NCI-H82 treated with DMSO at 0.1 percent for 48 hours (cell line): ENCODE measurements at regions not wholly inside any gene's neighbourhood (a gene's known extent, or its start where the extent isn't known, plus 50 kb on each side); places are given as distances from the start of the nearest gene placed in this dataset.
"Not testable (repeated sequence)": the region's sequence is repeated elsewhere in the genome, so short reads cannot be mapped to it uniquely, and the experiment has no call there.

Source experiments
- DNase-seq: peaks from one replicate; lab custom pipeline; 2025; ENCODE audit not compliant: unreplicated experiment; lab: John Stamatoyannopoulos, UW

DNA sequence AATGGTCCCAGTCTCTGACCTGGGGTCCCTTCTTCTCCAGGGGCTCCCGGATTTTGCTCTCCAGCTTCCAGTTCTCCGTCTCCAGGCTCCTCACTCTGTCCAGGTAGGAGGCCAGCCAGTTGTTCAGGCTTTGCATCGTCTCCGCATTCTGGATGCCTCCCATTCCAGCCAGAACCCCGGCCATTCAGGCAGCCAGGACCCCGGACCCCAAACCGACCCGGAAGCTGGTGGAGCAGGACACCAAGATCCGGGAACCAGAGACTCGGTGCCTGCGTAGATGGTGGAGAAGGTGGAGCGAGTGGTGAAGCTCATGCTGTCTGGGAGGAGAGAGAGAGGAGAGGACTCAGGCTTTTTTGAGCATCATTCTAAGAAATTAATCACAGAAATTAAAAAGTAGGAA, 572.4 kb upstream of the NCAM2 start:
- no peak for DNase-seq

DNA sequence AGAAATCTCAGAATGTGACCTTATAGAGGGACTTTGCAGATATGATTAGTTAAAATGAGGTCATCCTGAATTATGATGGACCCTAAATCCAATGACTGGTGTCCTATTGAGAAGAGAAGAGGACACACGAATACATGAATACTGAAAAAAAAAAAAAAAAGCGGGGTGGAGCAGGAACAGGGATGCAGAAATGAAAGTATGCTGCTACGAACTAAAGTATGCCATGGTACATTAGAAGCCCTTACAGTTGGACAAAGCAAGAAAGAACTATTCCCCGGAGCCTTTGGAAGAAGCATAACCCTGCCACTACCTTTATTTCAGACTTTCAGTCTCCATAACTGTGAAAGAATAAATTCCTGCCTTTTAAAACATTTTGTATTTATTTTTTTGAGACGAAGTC, 557.9 kb upstream of the NCAM2 start:
- DNase-seq: no peak

DNA sequence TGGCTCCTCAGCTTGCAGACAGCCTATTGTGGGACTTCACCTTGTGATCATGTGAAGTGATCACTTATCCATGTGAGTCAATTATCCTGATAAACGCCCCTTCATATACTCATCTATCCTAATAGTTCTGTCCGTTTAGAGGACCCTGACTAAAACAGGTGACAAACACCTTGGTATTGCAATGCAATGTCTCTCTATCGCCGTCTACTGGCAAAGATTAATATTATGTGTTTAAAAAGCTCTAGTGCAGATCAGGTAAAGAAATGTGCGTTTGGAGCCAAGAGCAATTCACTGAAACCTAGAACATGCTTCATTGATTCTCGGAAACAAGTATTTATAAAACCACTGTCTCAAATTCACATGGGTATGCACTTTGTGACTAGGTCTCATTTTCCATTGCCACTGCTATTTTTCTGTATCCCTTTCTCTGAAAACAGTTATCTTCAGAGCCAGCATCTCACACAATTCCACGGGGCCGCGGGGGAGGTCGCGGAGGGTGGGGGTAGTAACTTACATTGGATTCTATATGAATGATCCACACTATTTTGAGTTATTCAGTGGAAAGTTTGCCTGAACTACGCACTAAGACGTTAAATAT, 554.6 kb upstream of the NCAM2 start:
- no peak for DNase-seq

DNA sequence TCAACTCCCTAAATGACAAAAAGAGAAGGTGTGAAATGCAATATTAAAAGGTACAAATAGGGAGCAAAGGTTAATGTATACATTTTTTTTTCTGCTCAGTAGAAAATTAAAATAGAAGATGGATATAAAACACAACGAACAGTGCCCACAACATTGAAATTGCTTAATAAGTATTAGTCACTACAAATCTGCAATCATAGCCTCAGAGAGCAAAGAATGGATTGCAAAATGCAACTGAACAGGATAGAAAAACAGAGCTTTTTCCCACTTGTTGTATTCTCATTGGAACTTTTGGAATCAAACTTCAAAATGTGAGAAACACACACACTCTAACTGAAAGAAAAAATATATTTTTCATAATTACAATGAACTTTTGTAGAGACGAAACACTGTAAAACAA, 552.2 kb upstream of the NCAM2 start:
- no peak for DNase-seq

DNA sequence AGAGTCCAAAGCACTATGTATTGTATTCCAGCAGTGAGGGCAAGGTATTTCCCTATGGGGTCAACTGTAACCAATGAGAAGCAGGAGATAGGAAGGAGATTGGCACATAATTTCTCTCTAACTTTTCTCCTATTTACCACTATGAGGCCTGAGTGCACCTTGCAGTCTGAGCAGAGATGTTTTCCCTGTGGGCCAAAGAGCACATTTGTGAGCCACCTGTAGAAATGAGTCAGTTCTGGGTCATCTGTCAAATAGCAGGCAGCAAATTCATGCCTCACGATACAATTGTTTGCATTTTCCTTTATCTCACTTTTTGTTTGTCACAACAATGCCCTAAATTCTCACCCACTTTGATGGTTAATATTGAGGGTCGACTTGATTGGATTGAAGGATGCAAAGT, 547.2 kb upstream of the NCAM2 start:
- no peak for DNase-seq

DNA sequence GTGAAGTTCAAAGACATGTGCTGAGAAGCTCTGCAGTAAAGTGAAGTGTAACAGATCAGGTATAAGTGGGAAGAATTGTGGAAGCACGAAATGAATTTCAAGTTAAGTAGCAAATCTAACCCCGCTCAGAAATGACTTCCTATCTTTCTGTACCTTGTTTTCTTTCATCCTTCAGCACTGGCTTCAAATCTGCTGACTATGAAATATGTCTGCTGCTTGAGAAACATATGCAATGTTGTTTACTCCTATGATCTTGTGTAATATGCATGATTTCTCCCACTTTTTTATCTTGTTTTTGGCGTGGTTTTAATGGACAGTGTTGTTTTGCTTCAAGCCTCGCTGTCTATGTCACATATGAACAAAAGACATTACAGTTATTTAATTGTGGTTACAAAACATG, 545.3 kb upstream of the NCAM2 start:
- DNase-seq: no peak

DNA sequence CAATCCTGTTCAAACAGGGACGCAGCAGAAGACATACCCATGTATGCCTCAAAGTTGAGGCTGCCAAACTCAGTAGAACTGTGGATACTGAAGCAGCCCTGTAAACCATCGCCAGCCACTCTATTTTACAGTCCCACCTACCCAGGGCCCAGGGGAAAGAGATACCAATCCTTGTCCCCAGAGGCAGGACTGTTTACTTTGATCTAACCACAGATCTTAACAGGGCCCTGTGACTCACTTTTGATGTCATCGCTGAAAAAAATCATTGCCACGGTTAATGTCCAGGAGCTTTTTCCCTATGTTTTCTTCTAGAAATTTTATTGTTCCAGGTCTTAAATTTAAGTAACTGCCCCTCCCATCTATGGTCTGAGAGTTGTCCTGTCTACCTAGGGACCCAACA, 538.4 kb upstream of the NCAM2 start:
- DNase-seq: no peak

DNA sequence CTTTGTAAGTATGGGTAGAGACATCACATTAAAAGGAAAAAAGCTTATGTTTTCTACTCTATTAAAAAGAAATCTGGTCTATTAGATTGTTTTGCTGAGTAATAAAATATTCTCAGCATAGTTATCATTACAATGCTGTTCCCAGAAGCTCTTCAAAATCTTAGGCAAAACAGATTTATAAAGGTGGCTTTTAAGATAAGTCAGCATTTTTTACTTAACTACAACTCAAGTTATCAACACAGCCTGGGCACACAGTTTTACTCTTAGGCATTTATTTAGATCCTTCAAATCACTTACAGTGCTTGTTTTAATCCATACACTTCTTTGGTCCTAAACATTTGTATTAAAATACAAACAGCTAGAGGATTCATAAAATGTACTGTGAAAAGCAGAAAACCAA, 534.8 kb upstream of the NCAM2 start:
- DNase-seq: no peak

DNA sequence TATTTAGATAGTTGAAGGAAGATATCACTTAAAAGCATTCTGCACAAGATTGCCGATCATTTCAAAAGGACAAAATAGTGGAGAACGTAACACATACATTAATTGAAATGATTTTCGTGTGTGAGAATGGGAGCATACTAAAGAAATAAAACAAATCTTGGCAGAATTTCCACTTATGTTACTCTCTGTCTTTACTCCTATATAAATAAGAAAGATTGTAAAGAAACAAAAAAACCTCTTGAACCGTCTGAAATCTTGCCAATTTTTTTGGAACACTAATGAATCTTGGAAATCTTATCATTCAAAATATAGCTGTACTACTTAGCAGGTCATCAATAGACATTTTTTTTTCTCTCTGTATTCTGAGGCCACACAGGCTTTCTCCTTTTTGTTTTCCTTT, 528.8 kb upstream of the NCAM2 start:
- no peak for DNase-seq

DNA sequence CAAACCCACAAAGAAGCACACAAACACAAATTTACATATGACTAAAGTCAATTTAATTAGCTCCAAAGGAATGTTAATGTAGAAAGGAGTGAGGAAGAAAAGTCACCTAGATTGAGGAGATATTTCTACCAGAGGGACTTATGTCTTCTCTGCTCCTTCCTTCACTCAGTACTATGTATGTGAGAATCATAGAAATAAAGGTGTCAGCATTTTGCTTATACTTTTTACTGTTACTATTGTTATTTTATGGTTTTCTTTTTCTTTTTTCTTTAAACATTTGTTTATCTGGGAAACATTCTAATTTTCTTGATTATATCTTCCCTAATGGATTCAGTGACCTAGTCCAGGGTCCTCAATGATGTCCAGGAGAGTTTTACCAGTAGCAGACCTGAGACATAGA, 511.9 kb upstream of the NCAM2 start:
- no peak for DNase-seq

DNA sequence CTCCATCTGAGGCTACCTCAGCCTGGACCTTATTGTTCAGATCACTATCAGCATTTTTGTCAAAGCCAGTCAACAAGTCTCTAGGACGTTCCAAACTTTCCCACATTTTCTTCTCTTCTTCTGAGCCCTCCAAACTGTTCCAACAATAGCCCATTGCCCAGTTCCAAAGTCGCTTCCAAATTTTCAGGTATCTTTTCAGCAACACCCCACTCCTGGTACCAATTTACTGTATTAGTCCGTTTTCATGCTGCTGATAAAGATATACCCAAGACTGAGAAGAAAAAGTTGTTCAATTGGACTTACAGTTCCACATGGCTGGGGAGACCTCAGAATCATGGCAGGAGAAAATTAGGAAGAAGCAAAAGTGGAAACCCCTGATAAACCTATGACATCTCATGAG, 495.3 kb upstream of the NCAM2 start:
- not testable (repeated sequence) for DNase-seq

DNA sequence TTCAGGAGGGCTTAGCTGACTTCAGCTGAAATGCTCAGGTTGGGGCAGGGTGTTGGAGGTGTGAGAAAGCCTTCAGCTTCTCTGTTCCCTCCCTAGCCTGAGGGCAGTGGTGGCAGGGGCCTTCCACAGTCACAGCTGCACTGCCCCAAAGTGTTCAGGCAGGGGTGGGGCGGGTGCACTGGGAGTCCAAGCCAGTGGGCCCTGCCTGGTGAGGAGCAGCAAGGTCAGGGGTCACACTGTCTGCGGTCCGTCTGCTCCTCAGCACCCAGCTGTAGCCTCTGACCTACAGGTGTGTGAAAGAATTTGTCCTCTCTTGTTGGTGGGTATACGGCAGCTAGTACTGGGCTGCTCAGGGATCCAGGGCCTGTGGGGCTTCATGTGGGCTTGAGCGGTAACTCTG, 490.4 kb upstream of the NCAM2 start:
- DNase-seq: no peak

DNA sequence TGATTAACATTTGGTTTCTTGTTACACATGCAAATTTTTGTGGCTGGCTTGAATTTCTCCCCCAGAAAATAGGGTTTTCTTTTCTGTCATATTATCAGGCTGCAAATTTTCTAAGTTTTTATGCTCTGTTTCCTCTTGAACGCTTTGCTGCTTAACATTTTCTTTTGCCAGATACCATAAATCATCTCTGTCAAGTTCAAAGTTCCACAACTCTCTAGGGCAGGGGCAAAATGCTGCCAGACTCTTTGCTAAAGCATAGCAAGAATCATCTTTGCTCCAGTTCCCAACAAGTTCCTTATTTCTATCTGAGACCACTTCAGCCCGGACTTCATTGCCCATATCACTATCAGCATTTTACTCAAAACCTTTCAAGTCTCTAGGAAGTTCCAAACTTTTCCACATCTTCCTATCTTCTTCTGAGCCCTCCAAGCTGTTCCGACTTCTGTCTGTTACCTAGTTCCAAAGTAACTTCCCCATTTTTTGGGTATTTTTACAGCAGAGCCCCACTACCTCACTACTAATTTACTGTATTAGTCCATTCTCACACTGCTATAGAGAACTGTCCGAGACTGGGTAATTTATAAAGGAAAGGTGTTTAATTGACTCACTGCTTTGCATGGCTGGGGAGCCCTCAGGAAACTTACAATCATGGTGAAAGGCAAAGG, 486.9 kb upstream of the NCAM2 start:
- no peak for DNase-seq

DNA sequence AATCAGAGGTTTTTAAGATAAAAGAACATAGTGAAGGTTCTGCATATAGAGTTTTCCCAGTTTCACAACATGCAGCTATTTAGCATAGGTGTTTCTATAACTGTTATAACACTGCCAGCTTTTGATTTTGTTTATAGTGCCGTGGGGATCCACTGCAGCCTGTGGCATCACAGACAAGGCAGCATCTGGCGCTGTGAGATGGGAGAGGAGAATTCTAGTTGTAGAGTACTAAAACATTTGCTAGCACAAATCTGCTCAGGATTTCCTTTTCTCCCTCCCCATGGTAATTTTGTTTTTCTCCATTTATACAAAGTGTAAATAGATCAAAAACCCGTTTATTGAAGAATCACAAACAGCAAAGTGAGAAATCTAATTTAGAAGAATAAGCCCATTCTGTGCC, 482.8 kb upstream of the NCAM2 start:
- DNase-seq: no peak

DNA sequence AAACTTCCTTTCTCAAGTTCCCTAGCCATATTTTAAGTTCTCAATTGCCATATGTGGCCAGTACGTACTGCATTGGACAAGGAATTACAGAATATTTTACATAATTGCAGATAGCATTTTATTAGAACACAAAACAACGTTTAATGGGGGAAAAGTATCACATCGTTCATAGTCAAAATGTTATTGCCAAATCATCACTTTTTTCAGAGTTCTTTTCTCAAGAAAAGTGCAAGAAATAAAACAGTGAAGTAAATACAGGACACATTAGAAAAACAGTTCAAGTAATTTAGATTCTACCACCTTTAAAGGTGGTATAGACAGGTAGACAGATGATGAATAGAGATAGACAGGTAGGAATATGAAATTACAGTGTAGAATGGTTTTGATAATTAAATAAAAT, 479.1 kb upstream of the NCAM2 start:
- no peak for DNase-seq

DNA sequence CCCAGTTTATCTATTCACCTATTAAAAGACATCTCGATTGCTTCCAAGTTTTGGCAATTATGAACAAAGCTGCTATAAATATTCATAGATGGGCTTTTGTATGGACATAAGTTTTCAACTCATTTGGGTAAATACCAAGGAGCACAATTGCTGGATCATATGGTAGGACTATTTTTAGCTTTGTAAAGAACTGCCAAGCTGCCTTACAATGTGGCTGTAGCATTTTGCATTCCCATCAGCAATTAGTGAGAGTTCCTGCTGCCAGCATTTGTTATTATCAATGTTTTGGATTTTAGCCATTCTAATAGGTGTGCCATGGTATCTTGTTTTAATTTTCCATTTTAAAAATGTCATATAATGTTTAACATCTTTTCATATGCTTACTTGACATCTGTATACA, 475.6 kb upstream of the NCAM2 start:
- DNase-seq: no peak

DNA sequence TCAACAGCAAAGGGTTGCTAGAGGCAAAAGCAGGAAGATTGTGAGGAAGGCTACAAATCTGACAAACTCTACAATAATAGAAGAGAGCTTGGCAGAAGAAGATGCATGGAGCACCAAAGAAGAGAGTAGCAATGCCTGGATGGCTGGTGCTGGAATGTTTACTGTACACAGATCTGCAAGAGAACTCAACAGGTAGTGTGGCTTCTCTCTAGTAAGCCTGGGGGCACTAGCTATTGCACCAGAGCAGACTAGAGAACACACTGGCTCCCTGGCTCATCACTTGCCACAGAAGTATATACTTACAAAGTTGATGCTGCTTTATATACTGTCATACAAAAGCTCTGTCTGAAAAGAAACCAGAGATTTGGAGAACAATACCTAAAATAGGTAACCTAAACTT, 475.0 kb upstream of the NCAM2 start:
- no peak for DNase-seq

DNA sequence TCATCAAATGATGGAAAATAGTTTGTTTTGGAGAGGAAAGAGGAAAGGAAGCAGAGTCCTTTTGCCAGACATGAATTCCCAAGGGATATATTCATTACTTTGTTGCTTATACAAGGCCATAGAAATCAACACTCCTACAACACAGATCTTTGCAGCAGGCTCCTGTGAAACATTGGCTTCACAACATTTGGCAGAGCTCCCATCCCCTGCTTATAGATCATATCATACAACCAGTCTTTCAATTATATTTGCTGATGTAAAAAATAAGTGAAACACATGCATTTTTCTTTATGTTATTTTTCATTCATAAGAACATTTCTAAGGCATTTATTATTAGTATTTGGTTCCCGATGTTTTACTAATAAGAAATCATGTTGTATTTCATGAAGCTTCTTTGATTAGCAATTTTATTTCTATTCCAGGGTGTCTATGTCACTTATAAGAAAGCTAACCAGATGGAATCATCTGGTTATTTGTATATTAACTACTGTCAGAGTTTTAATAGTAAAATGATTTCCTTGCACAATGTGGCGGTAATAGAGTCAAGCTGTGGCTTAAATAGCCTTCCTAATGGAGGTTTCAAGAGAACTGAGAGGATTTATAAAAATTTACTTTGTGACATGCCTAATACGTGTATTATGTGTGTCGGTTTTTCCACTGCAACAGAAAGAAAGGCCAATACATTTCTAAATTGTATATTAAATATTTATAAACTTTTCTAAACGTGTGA, 470.3 kb upstream of the NCAM2 start:
- DNase-seq: no peak

DNA sequence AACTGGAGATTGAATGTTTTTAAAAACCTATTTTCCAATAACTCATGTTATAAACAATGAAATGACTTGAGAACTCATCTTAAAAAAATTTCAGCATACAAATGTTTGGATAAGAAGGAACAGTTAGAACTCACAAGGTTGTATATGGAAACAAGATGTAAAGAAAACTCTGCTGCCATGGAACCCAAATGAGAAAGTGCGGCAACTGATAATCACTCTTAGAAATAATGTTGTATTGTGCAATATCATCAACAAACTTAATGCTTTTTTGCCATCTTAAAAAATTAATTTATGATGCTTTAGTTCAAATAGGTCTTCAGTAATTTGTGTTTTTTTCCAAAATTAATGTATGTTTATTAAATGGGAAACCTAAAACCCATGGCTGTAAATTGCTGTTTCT, 461.1 kb upstream of the NCAM2 start:
- DNase-seq: no peak

DNA sequence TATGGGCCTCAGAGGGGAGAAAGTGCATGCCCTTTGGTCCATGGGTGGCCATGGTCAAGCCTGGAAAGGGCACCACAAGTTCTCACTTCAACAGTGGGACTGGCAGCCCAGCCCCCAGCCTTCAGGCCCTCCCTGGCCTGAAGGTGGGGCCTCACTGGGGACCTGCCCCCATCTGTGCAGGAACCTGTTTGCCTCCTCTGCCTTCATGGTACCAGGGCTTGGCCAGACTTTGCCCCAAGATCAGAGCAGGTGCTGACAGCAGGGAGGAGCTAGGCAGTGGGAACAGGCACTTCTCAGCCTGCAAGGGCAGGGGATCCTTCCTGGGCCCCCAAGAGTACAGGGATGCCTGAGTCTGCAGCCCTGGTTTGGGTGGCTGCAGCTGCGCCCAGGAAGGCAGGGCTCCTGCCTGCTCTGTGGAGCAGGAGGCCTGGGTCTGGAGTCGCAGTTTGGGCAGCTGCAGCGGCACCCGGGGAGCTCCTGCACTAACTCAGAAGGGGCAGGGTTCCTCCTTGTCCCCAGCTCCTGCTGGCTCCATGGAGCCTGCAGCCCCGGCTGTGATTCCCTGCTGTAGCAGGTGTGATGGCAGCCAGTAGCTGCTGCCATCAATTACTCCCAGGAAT, 460.1 kb upstream of the NCAM2 start:
- no peak for DNase-seq

DNA sequence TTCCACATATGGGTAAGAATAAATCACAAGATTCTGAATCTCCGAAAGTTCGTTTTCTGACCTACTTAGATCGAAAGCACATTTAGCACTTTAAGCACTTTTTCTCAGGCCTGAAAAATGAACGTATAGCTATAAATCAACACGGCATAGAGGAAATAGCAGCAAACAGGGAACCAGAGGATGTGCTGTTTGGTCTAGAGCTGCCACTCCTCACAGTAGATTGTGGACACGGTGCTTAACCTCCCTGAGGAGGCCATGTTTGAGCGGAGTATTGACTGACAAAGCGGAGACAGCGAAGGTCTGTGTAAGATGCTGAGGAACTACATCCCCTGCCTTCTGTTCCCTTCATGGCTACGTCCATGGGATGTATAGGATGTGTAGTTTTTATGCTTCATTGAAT, 452.8 kb upstream of the NCAM2 start:
- DNase-seq: no peak

DNA sequence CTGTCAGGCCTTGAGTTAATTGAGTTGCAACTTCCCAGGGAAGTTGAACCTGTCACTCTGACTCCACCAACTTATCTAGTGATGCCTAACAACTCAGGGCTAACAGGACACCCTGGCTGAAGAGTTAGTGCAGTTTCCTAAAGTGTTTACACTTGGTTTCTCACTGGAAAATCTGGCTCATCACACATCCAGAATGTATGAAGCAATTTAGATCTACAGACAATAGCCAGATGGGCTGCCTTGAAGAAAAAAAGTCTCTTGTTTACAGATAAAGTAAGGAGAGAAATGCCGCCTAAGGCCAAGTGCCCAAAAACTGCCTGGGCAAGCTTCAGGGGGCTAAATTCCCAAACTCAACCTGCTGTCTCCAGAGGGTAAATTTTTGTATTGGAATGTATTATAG, 446.3 kb upstream of the NCAM2 start:
- no peak for DNase-seq
